ES-I3 (cell line): ENCODE measurements at regions not wholly inside any gene's neighbourhood (a gene's known extent, or its start where the extent isn't known, plus 50 kb on each side); places are given as distances from the start of the nearest gene placed in this dataset.
"Not testable (repeated sequence)": the region's sequence is repeated elsewhere in the genome, so short reads cannot be mapped to it uniquely, and the experiment has no call there.

Source experiments
- H3K36me3 ChIP-seq: 2 replicates; pipeline ENCODE4 v1.6.1; 2013; ENCODE audit warnings: mild to moderate bottlenecking, low read length, control low read depth, moderate library complexity; ENCODE audit not compliant: insufficient read depth
- H3K4me1 ChIP-seq: 2 replicates; pipeline ENCODE4 v1.6.1; 2013; ENCODE audit warnings: mild to moderate bottlenecking, control low read depth, low read length; ENCODE audit not compliant: insufficient read depth
- H3K9ac ChIP-seq: 2 replicates; pipeline ENCODE4 v1.6.1; 2013; ENCODE audit warnings: low read depth, mild to moderate bottlenecking, low read length, moderate library complexity
- H3K9me3 ChIP-seq: 2 replicates; pipeline ENCODE4 v1.6.1; 2013; ENCODE audit warnings: mild to moderate bottlenecking, low read length, moderate library complexity; ENCODE audit not compliant: control insufficient read depth, insufficient read depth

GRCh38 chr15:20040691-20041090 lies 500.9 kb downstream of the GOLGA6L6 start:
- not testable (repeated sequence) for H3K9ac ChIP-seq, H3K9me3 ChIP-seq, H3K4me1 ChIP-seq, H3K36me3 ChIP-seq

DNA sequence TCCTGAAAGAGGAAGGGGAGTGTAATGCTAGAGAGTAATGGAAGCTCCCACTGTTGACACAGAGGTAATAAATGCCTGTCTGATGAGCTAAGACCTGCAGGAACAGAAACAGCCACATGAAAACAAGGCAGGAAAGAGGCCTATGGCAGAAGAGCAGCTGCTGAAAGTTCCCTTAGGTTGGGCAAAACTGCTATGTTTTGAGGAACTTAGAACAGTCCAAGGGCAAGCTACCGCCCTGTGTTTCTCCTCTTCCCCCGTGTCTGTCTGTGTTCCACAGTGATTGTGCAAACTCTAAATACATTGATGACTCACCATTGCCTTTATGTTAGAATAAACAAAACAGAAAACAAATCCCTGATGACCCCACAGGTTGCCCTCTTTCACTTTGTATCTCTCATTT lies 516.6 kb downstream of the GOLGA6L6 start:
- not testable (repeated sequence) for H3K4me1 ChIP-seq, H3K9me3 ChIP-seq, H3K9ac ChIP-seq, H3K36me3 ChIP-seq

- not testable (repeated sequence) for H3K9me3 ChIP-seq, H3K4me1 ChIP-seq, H3K36me3 ChIP-seq, H3K9ac ChIP-seq
Observed at GRCh38 chr15:20022349-20022748, 519.3 kb downstream of the GOLGA6L6 start.

GRCh38 chr15:20021351-20021750 lies 520.2 kb downstream of the GOLGA6L6 start:
- H3K9me3 ChIP-seq, H3K4me1 ChIP-seq, H3K36me3 ChIP-seq, H3K9ac ChIP-seq: not testable (repeated sequence)

- not testable (repeated sequence) for H3K36me3 ChIP-seq, H3K9me3 ChIP-seq, H3K9ac ChIP-seq, H3K4me1 ChIP-seq
Observed at GRCh38 chr15:20020588-20020987, 521.0 kb downstream of the GOLGA6L6 start.

- H3K4me1 ChIP-seq, H3K36me3 ChIP-seq, H3K9me3 ChIP-seq, H3K9ac ChIP-seq: not testable (repeated sequence)
Observed at GRCh38 chr15:20019758-20020157, 521.8 kb downstream of the GOLGA6L6 start.

DNA sequence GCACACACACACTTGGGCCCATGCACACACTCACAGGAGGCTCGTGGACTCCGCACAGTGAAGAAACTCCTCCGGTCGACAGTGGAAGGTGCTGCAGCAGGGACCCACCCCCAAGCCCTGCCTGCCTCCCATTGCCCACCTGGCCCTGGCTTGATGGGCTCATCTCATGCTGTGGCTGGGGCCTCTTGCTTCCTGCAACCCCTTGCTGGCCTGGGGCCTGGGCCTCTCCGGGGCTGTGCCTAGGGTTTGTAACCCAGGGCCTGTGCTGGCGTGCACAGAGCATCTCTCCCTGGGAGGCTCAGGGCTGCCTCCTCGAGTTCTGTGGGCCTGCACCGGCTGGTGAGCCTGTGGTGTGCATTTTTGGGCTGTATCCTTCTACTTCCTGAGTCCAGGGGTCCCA lies 524.0 kb downstream of the GOLGA6L6 start:
- H3K4me1 ChIP-seq = not testable (repeated sequence)

GRCh38 chr15:20016941-20017340 lies 524.7 kb downstream of the GOLGA6L6 start:
- not testable (repeated sequence) for H3K9ac ChIP-seq, H3K4me1 ChIP-seq, H3K9me3 ChIP-seq, H3K36me3 ChIP-seq

More for the DNA sequence above, 524.0 kb downstream of the GOLGA6L6 start:
- H3K9ac ChIP-seq, H3K36me3 ChIP-seq, H3K9me3 ChIP-seq: not testable (repeated sequence)

- not testable (repeated sequence) for H3K9me3 ChIP-seq, H3K9ac ChIP-seq, H3K36me3 ChIP-seq, H3K4me1 ChIP-seq
Observed at GRCh38 chr15:20012837-20013236, 528.8 kb downstream of the GOLGA6L6 start.

GRCh38 chr15:20010759-20011158 lies 530.8 kb downstream of the GOLGA6L6 start:
- not testable (repeated sequence) for H3K9me3 ChIP-seq, H3K9ac ChIP-seq, H3K4me1 ChIP-seq, H3K36me3 ChIP-seq

DNA sequence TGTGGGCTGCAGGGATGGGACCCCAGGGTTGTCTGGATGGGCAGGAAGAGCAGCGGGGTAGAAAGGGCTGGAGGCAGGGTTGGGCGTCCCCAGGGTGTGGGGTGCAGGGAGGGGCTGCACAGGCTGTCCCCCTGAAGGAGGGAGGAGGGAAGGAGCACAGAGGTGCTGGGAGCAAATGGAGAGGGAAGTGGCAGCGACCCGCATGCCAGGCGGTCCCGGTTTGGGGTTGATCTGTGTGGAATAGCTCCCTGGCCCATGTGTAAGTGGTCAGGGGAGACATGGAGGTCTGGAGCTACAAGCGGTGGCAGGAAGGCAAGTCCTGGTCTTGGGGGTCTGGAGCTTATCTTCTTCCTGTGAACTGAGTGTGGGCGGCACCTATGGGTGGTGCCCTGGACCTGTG lies 532.0 kb downstream of the GOLGA6L6 start:
- not testable (repeated sequence) for H3K36me3 ChIP-seq, H3K9me3 ChIP-seq, H3K4me1 ChIP-seq, H3K9ac ChIP-seq

- H3K9me3 ChIP-seq, H3K9ac ChIP-seq, H3K4me1 ChIP-seq, H3K36me3 ChIP-seq: not testable (repeated sequence)
Observed at GRCh38 chr15:20007338-20007737, 534.3 kb downstream of the GOLGA6L6 start.

DNA sequence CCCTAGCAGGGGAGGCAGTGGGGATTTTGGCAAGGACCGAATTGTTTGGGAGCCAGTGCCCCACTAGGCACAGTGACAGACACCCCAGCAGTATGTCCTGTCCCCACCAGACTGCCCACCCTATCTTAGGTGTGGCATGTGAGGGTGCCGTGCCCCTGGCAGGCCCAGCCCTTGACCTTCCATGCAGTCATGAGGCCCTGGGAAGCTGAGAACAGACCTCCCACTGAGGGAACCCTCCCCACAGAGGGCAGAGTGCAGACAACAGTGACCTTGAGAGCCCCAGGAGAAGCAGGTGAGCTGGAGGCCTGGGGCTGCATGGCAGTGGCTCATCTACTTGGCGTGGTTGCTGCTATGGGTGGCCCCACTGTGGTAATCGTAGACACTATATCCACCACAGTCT lies 538.1 kb downstream of the GOLGA6L6 start:
- not testable (repeated sequence) for H3K36me3 ChIP-seq, H3K9ac ChIP-seq, H3K4me1 ChIP-seq, H3K9me3 ChIP-seq

DNA sequence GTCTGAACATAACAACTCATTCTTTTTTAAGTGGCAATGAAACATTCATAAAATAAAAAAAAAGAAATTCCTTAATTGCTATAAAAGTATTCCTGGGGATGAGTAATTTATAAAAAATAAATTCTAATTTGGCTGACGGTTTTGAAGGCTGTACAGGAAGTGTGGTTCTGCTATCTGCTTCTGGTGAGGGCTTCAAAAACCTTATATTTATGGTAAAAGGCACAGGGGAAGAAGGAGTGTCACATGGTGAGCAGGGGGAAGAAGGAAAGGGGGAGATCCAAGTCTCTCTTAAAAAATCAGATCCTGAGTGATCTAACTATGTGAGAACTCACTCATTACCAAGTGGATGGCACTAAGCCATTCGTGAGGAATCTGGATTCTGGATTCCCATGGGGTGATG lies 539.0 kb downstream of the GOLGA6L6 start:
- not testable (repeated sequence) for H3K4me1 ChIP-seq, H3K9me3 ChIP-seq

DNA sequence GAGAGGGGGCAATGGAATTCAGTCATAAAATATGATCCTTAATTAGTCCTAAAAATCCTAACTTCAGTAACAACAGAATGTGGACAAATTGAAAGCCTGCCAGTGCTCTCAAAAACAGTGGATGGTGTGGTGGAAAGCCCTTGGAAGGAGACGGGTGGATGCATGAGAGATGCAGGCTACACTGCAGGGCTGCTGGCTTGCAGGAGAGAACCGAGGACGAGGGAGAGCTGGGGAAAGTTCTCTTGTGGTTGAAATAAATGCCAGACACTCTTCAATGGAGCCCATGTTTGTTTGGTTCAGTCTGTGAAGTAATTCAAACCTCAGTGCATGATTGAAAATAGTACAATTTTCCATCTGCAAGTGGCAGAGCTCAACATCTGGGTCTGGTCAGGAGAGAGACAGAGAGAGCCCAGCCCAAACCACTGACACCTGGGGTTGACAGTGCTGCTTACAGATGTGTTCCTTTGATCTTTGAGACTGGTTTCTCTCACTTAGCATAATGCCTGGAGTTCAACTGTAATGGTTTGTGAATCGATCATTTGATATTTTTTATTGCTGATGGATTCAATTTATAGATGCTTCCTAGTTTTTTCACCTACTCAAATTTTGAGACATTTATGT lies 544.9 kb downstream of the GOLGA6L6 start:
- H3K9me3 ChIP-seq, H3K9ac ChIP-seq, H3K4me1 ChIP-seq, H3K36me3 ChIP-seq: not testable (repeated sequence)

More for the DNA sequence above, 539.0 kb downstream of the GOLGA6L6 start:
- not testable (repeated sequence) for H3K36me3 ChIP-seq, H3K9ac ChIP-seq

- H3K9ac ChIP-seq, H3K36me3 ChIP-seq, H3K4me1 ChIP-seq, H3K9me3 ChIP-seq: not testable (repeated sequence)
Observed at GRCh38 chr15:19995296-19995695, 546.3 kb downstream of the GOLGA6L6 start.
